ENCODE measurements at regions not wholly inside any gene's neighbourhood (a gene's known extent, or its start where the extent isn't known, plus 50 kb on each side); places are given as distances from the start of the nearest gene placed in this dataset.

GRCh38 chr2:76326636-76327035 lies 615.9 kb upstream of the GCFC2 start:
- no peak for ATAC-seq
- TF ChIP-seq ISL1 (CRISPR knock-in tag; IDR thresholded peaks at IDR 0.05) (no peak), OSR1 (CRISPR knock-in tag; IDR thresholded peaks at IDR 0.05) (no peak)

- ATAC-seq, result no peak
- no peak for TF ChIP-seq PATZ1 (CRISPR knock-in tag; IDR thresholded peaks at IDR 0.05; ENCODE audit: borderline replicate concordance)
- TF ChIP-seq PPARA (CRISPR knock-in tag; IDR thresholded peaks at IDR 0.05; ENCODE audit: borderline replicate concordance), result no peak
- no peak for TF ChIP-seq CSDC2 (CRISPR knock-in tag; IDR thresholded peaks at IDR 0.05)
- TF ChIP-seq GLIS3 (CRISPR knock-in tag; IDR thresholded peaks at IDR 0.05), result no peak
- TF ChIP-seq RARB (CRISPR knock-in tag; IDR thresholded peaks at IDR 0.05), result no peak
- TF ChIP-seq ZNF70 (CRISPR knock-in tag; IDR thresholded peaks at IDR 0.05), result no peak
- 0 out of 2 replicates have a peak, but pooled peaks have one; percentile 7 for TF ChIP-seq ZNF8 (CRISPR knock-in tag; IDR thresholded peaks at IDR 0.05)
- peak; percentile 91 for TF ChIP-seq TCF4 (CRISPR knock-in tag; IDR thresholded peaks at IDR 0.05; ENCODE audit: borderline replicate concordance)
- TF ChIP-seq OSR1 (CRISPR knock-in tag; IDR thresholded peaks at IDR 0.05), result no peak
- no peak for TF ChIP-seq ARNTL (CRISPR knock-in tag; IDR thresholded peaks at IDR 0.05; ENCODE audit: borderline replicate concordance, low read depth)
- TF ChIP-seq POU6F1 (CRISPR knock-in tag; IDR thresholded peaks at IDR 0.05; ENCODE audit: borderline replicate concordance, low read depth), result no peak
- no peak for TF ChIP-seq ZNF565 (CRISPR knock-in tag; conservative IDR thresholded peaks at IDR 0.05; ENCODE audit: low read depth)
- no peak for TF ChIP-seq ZC3H10 (CRISPR knock-in tag; IDR thresholded peaks at IDR 0.05)
- TF ChIP-seq TOX (CRISPR knock-in tag; IDR thresholded peaks at IDR 0.05; ENCODE audit: borderline replicate concordance), result no peak
- no peak for TF ChIP-seq SNAI2 (CRISPR knock-in tag; IDR thresholded peaks at IDR 0.05)
- no peak for TF ChIP-seq CSRNP3 (CRISPR knock-in tag; IDR thresholded peaks at IDR 0.05)
- TF ChIP-seq ZFP30 (CRISPR knock-in tag; IDR thresholded peaks at IDR 0.05), result no peak
- no peak for TF ChIP-seq ZFP3 (CRISPR knock-in tag; IDR thresholded peaks at IDR 0.05)
- TF ChIP-seq ISL1 (CRISPR knock-in tag; IDR thresholded peaks at IDR 0.05), result peak; percentile 67; the same call in 1 of the 2 replicates
- no peak; the same call in 1 of the 2 replicates for TF ChIP-seq CREB5 (CRISPR knock-in tag; IDR thresholded peaks at IDR 0.05; ENCODE audit: low read depth)
- peak; percentile 82; the same call in 1 of the 2 replicates for TF ChIP-seq TSHZ2 (CRISPR knock-in tag; IDR thresholded peaks at IDR 0.05)
- no peak for TF ChIP-seq ESRRG (CRISPR knock-in tag; IDR thresholded peaks at IDR 0.05)
Observed at GRCh38 chr2:76323381-76323780, 612.7 kb upstream of the GCFC2 start.

GRCh38 chr2:76320716-76321115 lies 610.0 kb upstream of the GCFC2 start:
- no peak for ATAC-seq
- no peak for TF ChIP-seq PATZ1 (CRISPR knock-in tag; IDR thresholded peaks at IDR 0.05; ENCODE audit: borderline replicate concordance)
- no peak for TF ChIP-seq ESRRG (CRISPR knock-in tag; IDR thresholded peaks at IDR 0.05)
- TF ChIP-seq GLIS3 (CRISPR knock-in tag; IDR thresholded peaks at IDR 0.05), result no peak
- no peak for TF ChIP-seq TCF4 (CRISPR knock-in tag; IDR thresholded peaks at IDR 0.05; ENCODE audit: borderline replicate concordance)
- no peak for TF ChIP-seq SNAI2 (CRISPR knock-in tag; IDR thresholded peaks at IDR 0.05)
- no peak for TF ChIP-seq TSHZ2 (CRISPR knock-in tag; IDR thresholded peaks at IDR 0.05)
- TF ChIP-seq ZNF70 (CRISPR knock-in tag; IDR thresholded peaks at IDR 0.05), result no peak
- TF ChIP-seq CREB5 (CRISPR knock-in tag; IDR thresholded peaks at IDR 0.05; ENCODE audit: low read depth), result no peak
- TF ChIP-seq ZFP30 (CRISPR knock-in tag; IDR thresholded peaks at IDR 0.05), result no peak
- TF ChIP-seq ZNF8 (CRISPR knock-in tag; IDR thresholded peaks at IDR 0.05), result no peak
- TF ChIP-seq ZFP3 (CRISPR knock-in tag; IDR thresholded peaks at IDR 0.05), result no peak

All from SK-N-SH treated with all-trans-retinoic acid at 6 μM for 48 hours (cell line).